ENCODE measurements at regions not wholly inside any gene's neighbourhood (a gene's known extent, or its start where the extent isn't known, plus 50 kb on each side); places are given as distances from the start of the nearest gene placed in this dataset.

- no peak overlapping the region for H4K8ac ChIP-seq (replicated peaks; ENCODE audit: insufficient read length, low read depth, low read length)
- no peak for TF ChIP-seq CTCF (conservative IDR thresholded peaks at IDR 0.05)
Observed at GRCh38 chr9:13750639-13751038, 471.1 kb upstream of the MPDZ start.

More at GRCh38 chr9:13750639-13751038, 471.1 kb upstream of the MPDZ start:
- Histone ChIP-seq H2BK20ac (ENCODE audit: low read depth, low read length, poor library complexity, severe bottlenecking) (no peak overlapping the region), H3K56ac (ENCODE audit: insufficient read length, low read depth, low read length) (no peak overlapping the region), H3K23me2 (ENCODE audit: insufficient read length, low read depth, low read length, poor library complexity, severe bottlenecking) (no peaks in the 10 kb centered on the region), H3K9me3 (ENCODE audit: control insufficient read depth, low read depth, low read length) (no peaks in the 10 kb centered on the region), H2AK5ac (ENCODE audit: insufficient read length, low read length) (no peak overlapping the region), H3K9ac (ENCODE audit: extremely low read depth, insufficient read length, low read length) (no peak overlapping the region), H3K4me1 (ENCODE audit: insufficient read depth, low read length) (no peaks in the 10 kb centered on the region), H2BK5ac (ENCODE audit: insufficient read length, low read length) (no peak overlapping the region), H2BK15ac (ENCODE audit: low read depth, low read length) (no peak overlapping the region), H4K91ac (ENCODE audit: insufficient read length, low read depth, low read length) (no peak overlapping the region), H3K23ac (ENCODE audit: insufficient read length, low read depth, low read length) (no peak overlapping the region), H3K18ac (ENCODE audit: insufficient read length, low read depth, low read length) (no peak overlapping the region), H3K14ac (ENCODE audit: insufficient read depth, low read length) (no peak overlapping the region), H2BK120ac (ENCODE audit: low read depth, low read length, poor library complexity, severe bottlenecking) (no peak overlapping the region), H4K5ac (ENCODE audit: insufficient read length, low read depth, low read length) (no peak overlapping the region), H3K27ac (ENCODE audit: insufficient read length, low read depth, low read length) (no peak overlapping the region), H2AFZ (ENCODE audit: low read length) (no peak overlapping the region), H3T11ph (ENCODE audit: low read length) (no peak overlapping the region), H4K20me1 (ENCODE audit: control insufficient read depth, insufficient read depth, insufficient read length) (no peaks in the 10 kb centered on the region), H3K79me2 (ENCODE audit: insufficient read depth, low read length) (no peaks in the 10 kb centered on the region), H3K4me2 (ENCODE audit: insufficient read depth, insufficient read length, low read length) (no peak overlapping the region), H3K4ac (ENCODE audit: low read depth, low read length) (no peak overlapping the region), H3K27me3 (ENCODE audit: insufficient read depth, low read length) (no peaks in the 10 kb centered on the region), H3K79me1 (ENCODE audit: insufficient read depth, low read depth, low read length, poor library complexity, severe bottlenecking) (no peaks in the 10 kb centered on the region), H2BK12ac (ENCODE audit: insufficient read length, low read depth, low read length) (no peak overlapping the region)
- peaks cover 5 to 7% of the 10 kb centered on the region in 2 experiments for H3K4me1 Mint-ChIP-seq
- no peaks in the 10 kb centered on the region for H3K27me3 Mint-ChIP-seq (ENCODE audit: low read depth)
- no peak for DNase-seq
- no peak overlapping the region for H3K4me3 Mint-ChIP-seq
- no peak overlapping the region for H3K27ac Mint-ChIP-seq
- peaks cover 0 to 3% of the 10 kb centered on the region in 2 experiments; a peak in 1 of 5 replicates for H3K9me3 Mint-ChIP-seq
- no CpG with 5 or more reads among the region's 3 CpGs for WGBS (ENCODE audit: extremely low coverage, insufficient read length, low lambda C conversion rate)
- H3K36me3 Mint-ChIP-seq (ENCODE audit: insufficient read depth in 1 of 3, low read depth in 3 of 3) = no peaks in the 10 kb centered on the region
